ENCODE measurements at regions not wholly inside any gene's neighbourhood (a gene's known extent, or its start where the extent isn't known, plus 50 kb on each side); places are given as distances from the start of the nearest gene placed in this dataset.

DNA sequence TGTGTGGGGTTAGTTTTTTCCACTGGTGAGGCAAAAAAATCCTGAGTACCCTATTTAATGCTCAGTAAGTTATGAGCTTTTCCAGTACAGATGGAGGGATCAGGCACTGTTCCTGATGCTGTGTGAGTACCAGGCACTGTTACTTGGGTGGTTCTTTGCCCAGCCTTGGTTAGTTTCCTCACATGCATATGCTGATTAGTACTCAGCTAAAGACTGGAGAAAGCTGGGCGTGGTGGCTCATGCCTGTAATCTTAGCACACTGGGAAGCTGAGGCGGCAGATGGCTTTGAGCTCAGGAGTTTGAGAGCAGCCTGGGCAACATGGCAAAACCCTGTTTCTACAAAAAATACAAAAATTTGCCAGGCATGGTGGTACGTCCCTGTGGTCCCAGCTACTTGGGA is 210.3 kb upstream of the SGO1 start:
- TF ChIP-seq CTCF (IDR thresholded peaks at IDR 0.05) (no peak), POLR2A (IDR thresholded peaks at IDR 0.05) (no peak)
- intact Hi-C loops (cut with DNase I; ENCODE audit: low total_unique reads), result no loop called here
- no peak for DNase-seq (ENCODE audit: low spot score in 2 of 2)
- H3K4me3 ChIP-seq (ENCODE audit: low read depth, poor library complexity, severe bottlenecking), result no peak overlapping the region
- WGBS, 2 donors, result 76 to 80% methylated on average over 3 of the region's 3 CpGs

- H3K4me3 ChIP-seq (ENCODE audit: low read depth, poor library complexity, severe bottlenecking), result no peak overlapping the region
- DNase-seq (ENCODE audit: low spot score in 2 of 2), result no peak
- 68 to 95% methylated on average over 4 of the region's 4 CpGs for WGBS, 2 donors
- TF ChIP-seq CTCF (IDR thresholded peaks at IDR 0.05) (no peak), POLR2A (IDR thresholded peaks at IDR 0.05) (no peak)
- intact Hi-C loops (cut with DNase I; ENCODE audit: low total_unique reads), result no loop called here
Measured at GRCh38 chr3:20395692-20396091, 209.7 kb upstream of the SGO1 start.

- no peak for DNase-seq (ENCODE audit: low spot score in 2 of 2)
- 72 to 93% methylated on average over 4 of the region's 4 CpGs for WGBS, 2 donors
- TF ChIP-seq POLR2A (IDR thresholded peaks at IDR 0.05) (no peak), CTCF (IDR thresholded peaks at IDR 0.05) (no peak)
- intact Hi-C loops (cut with DNase I; ENCODE audit: low total_unique reads), result no loop called here
- H3K4me3 ChIP-seq (ENCODE audit: low read depth, poor library complexity, severe bottlenecking), result no peak overlapping the region
Measured at GRCh38 chr3:20394243-20394642, 208.2 kb upstream of the SGO1 start.

- 51 to 64% methylated on average over 3 of the region's 3 CpGs for WGBS, 2 donors
- intact Hi-C loops (cut with DNase I; ENCODE audit: low total_unique reads), result no loop called here
- DNase-seq (ENCODE audit: low spot score in 2 of 2), result no peak
- H3K4me3 ChIP-seq (ENCODE audit: low read depth, poor library complexity, severe bottlenecking), result no peak overlapping the region
- TF ChIP-seq POLR2A (IDR thresholded peaks at IDR 0.05) (no peak), CTCF (IDR thresholded peaks at IDR 0.05) (no peak)
Measured at GRCh38 chr3:20391644-20392043, 205.6 kb upstream of the SGO1 start.

DNA sequence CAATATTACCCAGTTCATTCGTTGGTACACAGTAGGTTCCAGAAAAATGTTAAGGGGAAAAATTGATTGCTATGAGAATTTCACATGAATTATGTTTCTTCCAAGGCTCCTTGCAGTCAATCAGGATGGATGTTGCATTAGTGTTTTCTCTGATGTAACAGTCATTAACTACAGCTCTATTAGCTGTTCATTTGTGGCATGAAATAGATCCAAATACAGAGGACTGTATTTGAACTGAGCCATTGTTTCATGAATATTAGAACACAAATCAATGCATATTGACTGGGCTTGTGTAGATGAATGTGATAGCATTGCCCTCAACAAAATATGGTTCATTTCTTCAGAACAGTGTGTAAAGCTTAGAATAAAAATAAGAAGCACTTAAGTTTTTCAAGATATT is 203.0 kb upstream of the SGO1 start:
- DNase-seq (ENCODE audit: low spot score in 2 of 2), result no peak
- H3K4me3 ChIP-seq (ENCODE audit: low read depth, poor library complexity, severe bottlenecking), result no peak overlapping the region
- TF ChIP-seq POLR2A (IDR thresholded peaks at IDR 0.05) (no peak), CTCF (IDR thresholded peaks at IDR 0.05) (no peak)
- intact Hi-C loops (cut with DNase I; ENCODE audit: low total_unique reads), result no loop called here
- WGBS, 2 donors, result 69 to 82% methylated on average over 1 of the region's 1 CpG

- intact Hi-C loops (cut with DNase I; ENCODE audit: low total_unique reads), result no loop called here
- no peak for DNase-seq (ENCODE audit: low spot score in 2 of 2)
- H3K4me3 ChIP-seq (ENCODE audit: low read depth, poor library complexity, severe bottlenecking), result no peak overlapping the region
- WGBS, 2 donors, result 77 to 80% methylated on average over 1 of the region's 1 CpG
- no peak for TF ChIP-seq CTCF (IDR thresholded peaks at IDR 0.05)
- TF ChIP-seq POLR2A (IDR thresholded peaks at IDR 0.05), result no peak
Measured at GRCh38 chr3:20380295-20380694, 194.3 kb upstream of the SGO1 start.
